ENCODE measurements at regions not wholly inside any gene's neighbourhood (a gene's known extent, or its start where the extent isn't known, plus 50 kb on each side); places are given as distances from the start of the nearest gene placed in this dataset.

DNA sequence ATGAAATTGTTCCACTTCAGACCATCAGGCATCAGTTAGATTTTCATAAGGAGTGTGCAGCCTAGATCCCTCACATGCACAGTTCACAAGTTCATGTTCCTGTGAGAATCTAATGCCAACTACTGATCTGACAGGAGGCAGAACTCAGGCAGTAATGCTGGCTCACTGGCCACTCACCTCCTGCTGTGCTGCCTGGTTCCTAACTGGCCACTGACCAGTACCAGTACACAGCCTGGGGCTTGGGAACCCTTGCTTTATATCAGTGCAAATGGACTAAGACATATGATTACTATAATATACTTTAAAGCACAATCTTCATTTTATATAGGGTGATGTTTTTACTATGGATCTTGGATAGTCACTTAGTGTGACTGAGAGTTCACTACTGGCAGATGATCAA lies 259.2 kb downstream of the SLCO4C1 start:
- TF ChIP-seq, protein P1, sequence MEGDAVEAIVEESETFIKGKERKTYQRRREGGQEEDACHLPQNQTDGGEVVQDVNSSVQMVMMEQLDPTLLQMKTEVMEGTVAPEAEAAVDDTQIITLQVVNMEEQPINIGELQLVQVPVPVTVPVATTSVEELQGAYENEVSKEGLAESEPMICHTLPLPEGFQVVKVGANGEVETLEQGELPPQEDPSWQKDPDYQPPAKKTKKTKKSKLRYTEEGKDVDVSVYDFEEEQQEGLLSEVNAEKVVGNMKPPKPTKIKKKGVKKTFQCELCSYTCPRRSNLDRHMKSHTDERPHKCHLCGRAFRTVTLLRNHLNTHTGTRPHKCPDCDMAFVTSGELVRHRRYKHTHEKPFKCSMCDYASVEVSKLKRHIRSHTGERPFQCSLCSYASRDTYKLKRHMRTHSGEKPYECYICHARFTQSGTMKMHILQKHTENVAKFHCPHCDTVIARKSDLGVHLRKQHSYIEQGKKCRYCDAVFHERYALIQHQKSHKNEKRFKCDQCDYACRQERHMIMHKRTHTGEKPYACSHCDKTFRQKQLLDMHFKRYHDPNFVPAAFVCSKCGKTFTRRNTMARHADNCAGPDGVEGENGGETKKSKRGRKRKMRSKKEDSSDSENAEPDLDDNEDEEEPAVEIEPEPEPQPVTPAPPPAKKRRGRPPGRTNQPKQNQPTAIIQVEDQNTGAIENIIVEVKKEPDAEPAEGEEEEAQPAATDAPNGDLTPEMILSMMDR (IDR thresholded peaks at IDR 0.05; ENCODE audit: insufficient read depth, low read length): no peak
- TF ChIP-seq SPI1 (IDR thresholded peaks at IDR 0.05; ENCODE audit: borderline replicate concordance, low read depth): no peak
